ENCODE measurements at regions not wholly inside any gene's neighbourhood (a gene's known extent, or its start where the extent isn't known, plus 50 kb on each side); places are given as distances from the start of the nearest gene placed in this dataset.
"Not testable (repeated sequence)": the region's sequence is repeated elsewhere in the genome, so short reads cannot be mapped to it uniquely, and the experiment has no call there.

GRCh38 chr12:97005174-97005573 is 98.1 kb downstream of the NEDD1 start:
- no peak for DNase-seq

GRCh38 chr12:97005646-97006045 is 98.6 kb downstream of the NEDD1 start:
- DNase-seq = no peak

GRCh38 chr12:97006585-97006984 is 99.5 kb downstream of the NEDD1 start:
- DNase-seq = no peak

GRCh38 chr12:97016163-97016562 is 109.1 kb downstream of the NEDD1 start:
- no peak for DNase-seq

- DNase-seq = no peak
Observed at GRCh38 chr12:97017213-97017612, 110.2 kb downstream of the NEDD1 start.

GRCh38 chr12:97022536-97023230 is 115.6 kb downstream of the NEDD1 start:
- peak; percentile 89 for DNase-seq

GRCh38 chr12:97024393-97024792 is 117.3 kb downstream of the NEDD1 start:
- no peak for DNase-seq

- no peak for DNase-seq
Observed at GRCh38 chr12:97026901-97027300, 119.8 kb downstream of the NEDD1 start.

- no peak for DNase-seq
Observed at GRCh38 chr12:97027482-97027881, 120.4 kb downstream of the NEDD1 start.

- DNase-seq = no peak
Observed at GRCh38 chr12:97038131-97038530, 131.1 kb downstream of the NEDD1 start.

GRCh38 chr12:97038834-97039233 is 131.8 kb downstream of the NEDD1 start:
- no peak for DNase-seq

GRCh38 chr12:97046901-97047300 is 139.8 kb downstream of the NEDD1 start:
- no peak for DNase-seq

GRCh38 chr12:97047361-97047760 is 140.3 kb downstream of the NEDD1 start:
- no peak for DNase-seq

GRCh38 chr12:97048421-97049035 is 141.5 kb downstream of the NEDD1 start:
- DNase-seq = no peak

GRCh38 chr12:97050509-97050908 is 143.5 kb downstream of the NEDD1 start:
- no peak for DNase-seq

GRCh38 chr12:97051341-97051740 is 144.3 kb downstream of the NEDD1 start:
- no peak for DNase-seq

- no peak for DNase-seq
Observed at GRCh38 chr12:97061171-97061570, 154.1 kb downstream of the NEDD1 start.

GRCh38 chr12:97063292-97063935 is 156.4 kb downstream of the NEDD1 start:
- DNase-seq = no peak

GRCh38 chr12:97075161-97075933 is 168.3 kb downstream of the NEDD1 start:
- DNase-seq = no peak

- DNase-seq = no peak
Observed at GRCh38 chr12:97075934-97076630, 169.0 kb downstream of the NEDD1 start.

- DNase-seq = not testable (repeated sequence)
Observed at GRCh38 chr12:97076912-97077311, 169.9 kb downstream of the NEDD1 start.

GRCh38 chr12:97082029-97082428 is 175.0 kb downstream of the NEDD1 start:
- no peak for DNase-seq

- DNase-seq = no peak
Observed at GRCh38 chr12:97093187-97093683, 186.2 kb downstream of the NEDD1 start.

Data from NCI-H1092 treated with DMSO at 0.1 percent for 48 hours (cell line).